COLO668 (cell line): ENCODE measurements at regions not wholly inside any gene's neighbourhood (a gene's known extent, or its start where the extent isn't known, plus 50 kb on each side); places are given as distances from the start of the nearest gene placed in this dataset.

Experiments
- DNase-seq: peaks from one replicate; lab custom pipeline; 2025; ENCODE audit not compliant: unreplicated experiment; lab: John Stamatoyannopoulos, UW

DNA sequence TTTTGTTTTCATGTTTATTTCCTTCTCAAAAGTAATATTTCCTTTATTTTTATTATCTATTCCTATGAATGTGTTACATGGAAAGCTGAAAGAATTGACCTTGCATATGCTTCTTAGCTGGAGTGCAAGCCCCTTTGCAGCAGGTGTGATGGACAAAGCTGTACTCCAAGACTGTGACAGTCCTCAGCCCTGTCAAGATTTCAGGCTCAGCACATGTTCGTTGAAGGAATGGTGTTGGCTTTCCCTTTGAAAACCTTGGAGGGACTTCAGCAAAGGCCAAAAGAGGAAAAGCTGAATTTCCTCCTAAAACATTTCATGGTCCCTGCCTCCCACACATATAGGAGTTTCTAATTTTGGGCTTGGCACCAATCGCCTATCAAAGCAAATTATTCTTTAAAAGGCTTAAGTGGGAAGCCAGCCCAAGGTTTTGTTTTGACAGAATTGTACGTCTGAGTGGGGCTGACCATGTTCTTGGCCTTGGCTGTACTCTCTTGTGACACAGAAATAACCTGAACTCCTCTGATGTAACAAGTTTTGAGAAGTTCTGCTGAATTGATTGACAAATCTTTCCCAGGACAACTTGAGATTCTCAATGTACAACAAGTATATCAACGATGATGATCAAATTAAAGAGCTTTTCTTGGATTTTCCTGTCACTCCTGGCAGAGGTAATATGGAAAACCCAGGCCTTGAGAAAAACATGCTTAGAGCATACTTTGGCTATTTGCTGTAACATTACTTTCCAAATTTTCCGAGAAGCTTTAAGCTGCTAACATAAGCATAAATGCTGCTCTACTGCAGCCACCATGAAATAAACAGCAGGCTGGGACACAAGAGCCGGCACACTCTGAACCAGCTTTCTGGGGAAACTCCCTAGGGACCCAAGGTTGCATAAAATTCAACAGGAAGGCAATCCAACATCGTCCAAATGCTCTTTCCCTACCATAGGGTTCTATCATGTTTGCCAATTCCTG is 135.7 kb upstream of the ZNF648 start:
- no peak for DNase-seq

DNA sequence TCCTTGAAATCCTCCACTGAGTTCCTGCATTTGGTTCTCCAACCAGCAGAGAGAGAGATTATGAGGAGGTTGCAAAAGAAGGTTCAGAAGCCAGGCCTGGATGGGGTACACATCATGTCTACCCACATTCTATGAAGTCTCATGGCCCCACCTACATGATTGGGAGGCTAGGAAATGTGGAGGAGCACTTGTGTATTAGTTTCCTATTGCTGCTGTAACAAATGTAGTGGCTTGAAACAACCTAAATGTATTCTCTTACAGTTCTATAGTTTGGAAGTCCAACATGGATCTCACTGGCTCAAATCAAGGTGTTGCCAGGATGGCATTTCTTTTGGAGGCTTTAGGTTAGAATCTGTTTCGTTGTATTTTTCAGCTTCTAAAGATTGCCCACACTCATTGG is 134.2 kb upstream of the ZNF648 start:
- no peak for DNase-seq

- no peak for DNase-seq
These were observed 132.5 kb upstream of the ZNF648 start for GRCh38 chr1:182193908-182194550.

- DNase-seq, result no peak
These were observed 131.5 kb upstream of the ZNF648 start for GRCh38 chr1:182192966-182193365.

- DNase-seq, result no peak
These were observed 130.7 kb upstream of the ZNF648 start for GRCh38 chr1:182192215-182192614.

GRCh38 chr1:182191381-182192115 is 130.0 kb upstream of the ZNF648 start:
- DNase-seq, result no peak

DNA sequence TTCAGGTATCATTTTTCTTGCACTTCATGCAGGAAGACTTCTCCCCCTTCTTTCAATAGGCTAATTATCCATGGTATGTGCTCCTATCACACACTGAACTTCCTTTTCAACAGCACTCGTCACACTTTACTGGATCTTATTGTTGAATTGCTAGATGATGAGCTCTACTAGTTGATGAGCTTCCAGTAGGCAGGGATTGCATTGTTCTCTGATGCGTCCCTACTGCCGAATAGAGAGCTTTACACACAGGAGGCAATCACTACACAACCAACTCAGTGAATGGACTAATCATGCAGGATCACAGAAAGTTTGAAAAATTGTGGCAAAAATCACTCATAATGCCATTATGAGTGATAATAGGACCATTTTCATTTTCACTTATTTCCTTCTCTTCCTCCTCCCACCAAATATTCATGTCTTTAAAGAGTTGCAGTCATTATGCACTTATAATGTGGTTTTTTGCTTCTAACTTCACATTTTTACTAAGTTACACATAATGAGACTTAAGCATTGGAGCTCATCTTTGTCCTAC is 128.1 kb upstream of the ZNF648 start:
- no peak for DNase-seq

- no peak for DNase-seq
These were observed 125.2 kb upstream of the ZNF648 start for GRCh38 chr1:182186757-182187146.

DNA sequence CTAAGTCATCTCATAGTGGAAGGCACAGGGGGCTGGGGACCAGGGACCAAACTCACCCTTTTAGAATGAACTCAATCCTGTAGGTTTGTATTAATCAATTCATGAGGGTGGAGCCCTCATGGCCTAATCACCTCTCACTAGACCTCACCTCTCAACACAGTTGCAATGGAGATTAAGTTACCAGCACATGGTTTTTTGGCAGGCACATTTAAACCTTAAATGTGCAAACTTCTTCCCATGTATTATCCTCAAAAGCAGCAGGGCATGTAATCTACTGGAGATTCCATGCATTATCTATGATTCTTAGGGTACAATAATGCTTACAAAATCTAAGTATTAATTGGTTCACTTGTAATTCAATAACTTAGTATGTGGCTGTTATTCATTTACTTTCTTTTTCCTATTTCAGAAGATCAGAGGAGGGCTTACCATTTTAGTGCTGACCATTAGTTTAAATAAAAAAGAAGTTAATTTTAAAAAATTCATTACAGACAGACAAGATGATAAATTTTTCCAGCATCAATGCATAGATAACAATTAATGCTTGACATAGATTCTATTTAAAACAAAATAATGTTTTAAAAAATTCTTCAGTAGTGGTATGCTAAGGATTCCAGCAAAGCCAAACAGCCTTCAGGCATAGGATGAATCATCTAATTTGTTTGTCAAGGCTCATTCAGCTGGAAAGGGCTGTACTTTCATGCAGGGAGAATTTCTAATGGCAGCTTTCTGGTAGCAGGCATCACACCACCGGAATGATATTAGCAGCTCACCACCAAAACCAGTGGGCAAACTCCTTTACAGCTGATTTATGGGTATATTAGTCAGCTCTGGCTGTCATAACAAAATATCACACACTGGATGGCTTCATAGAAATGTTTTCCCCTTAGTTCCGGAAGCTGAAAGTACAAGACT is 124.6 kb upstream of the ZNF648 start:
- peak; percentile 47 for DNase-seq

- no peak for DNase-seq
These were observed 123.6 kb upstream of the ZNF648 start for GRCh38 chr1:182185136-182185535.

DNA sequence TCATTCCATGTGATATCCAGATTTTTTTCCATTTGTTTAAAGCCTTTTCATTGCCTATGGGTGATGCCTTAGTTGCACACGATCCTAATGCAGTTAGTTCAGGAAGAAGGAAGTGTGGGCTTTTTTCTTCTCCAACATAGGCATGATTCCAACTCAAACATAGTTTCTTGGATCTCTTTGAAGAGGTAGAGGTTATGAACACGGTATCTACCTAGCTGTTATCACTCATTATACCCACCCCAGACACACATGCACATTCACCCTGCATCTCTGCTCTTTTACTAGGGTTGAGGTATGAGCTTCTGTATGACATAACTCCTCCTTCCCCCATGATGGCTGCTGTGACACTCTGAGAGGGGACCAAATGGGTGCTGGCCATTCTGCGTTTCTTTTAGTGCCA is 122.1 kb upstream of the ZNF648 start:
- no peak for DNase-seq

GRCh38 chr1:182182311-182182710 is 120.8 kb upstream of the ZNF648 start:
- no peak for DNase-seq

GRCh38 chr1:182181167-182181572 is 119.7 kb upstream of the ZNF648 start:
- DNase-seq, result peak; percentile 36

GRCh38 chr1:182175361-182175931 is 113.9 kb upstream of the ZNF648 start:
- peak; percentile 85 for DNase-seq

DNA sequence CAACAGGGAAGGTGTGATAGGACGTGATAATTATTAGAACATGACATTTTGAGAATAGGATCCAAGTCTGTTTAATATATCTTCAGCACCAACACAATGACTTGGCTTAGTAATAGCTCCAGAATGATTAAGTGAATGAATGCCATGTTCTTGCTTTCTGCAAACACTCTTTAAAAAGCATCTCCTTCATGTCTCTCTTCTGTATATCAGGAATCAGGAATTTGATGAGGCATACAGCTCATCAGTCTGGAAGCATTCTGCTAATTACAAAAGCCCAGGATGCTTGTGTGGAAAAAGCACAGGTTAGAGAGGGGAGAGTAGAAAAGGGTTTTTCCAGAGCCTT is 113.0 kb upstream of the ZNF648 start:
- no peak for DNase-seq

- DNase-seq, result no peak
These were observed 112.4 kb upstream of the ZNF648 start for GRCh38 chr1:182173808-182174512.

DNA sequence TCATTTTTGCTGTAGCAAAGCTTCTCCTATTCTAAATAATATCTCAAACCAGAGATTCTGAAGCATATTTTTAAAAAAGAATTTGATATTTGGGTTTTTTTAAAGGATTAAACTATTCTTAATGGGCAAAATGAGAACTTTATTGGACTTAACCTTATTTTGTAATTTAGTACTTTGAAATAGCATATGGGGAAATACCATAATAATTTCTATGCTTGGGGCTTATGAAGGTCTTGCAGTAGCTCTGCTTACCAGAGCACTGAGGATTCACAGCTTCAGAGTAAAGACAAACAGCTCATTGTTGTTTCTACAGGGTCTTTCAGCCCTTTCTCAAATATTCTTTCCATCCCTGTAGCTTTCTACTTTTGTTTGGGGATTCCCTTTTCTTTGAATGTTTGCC is 111.2 kb upstream of the ZNF648 start:
- no peak for DNase-seq

DNA sequence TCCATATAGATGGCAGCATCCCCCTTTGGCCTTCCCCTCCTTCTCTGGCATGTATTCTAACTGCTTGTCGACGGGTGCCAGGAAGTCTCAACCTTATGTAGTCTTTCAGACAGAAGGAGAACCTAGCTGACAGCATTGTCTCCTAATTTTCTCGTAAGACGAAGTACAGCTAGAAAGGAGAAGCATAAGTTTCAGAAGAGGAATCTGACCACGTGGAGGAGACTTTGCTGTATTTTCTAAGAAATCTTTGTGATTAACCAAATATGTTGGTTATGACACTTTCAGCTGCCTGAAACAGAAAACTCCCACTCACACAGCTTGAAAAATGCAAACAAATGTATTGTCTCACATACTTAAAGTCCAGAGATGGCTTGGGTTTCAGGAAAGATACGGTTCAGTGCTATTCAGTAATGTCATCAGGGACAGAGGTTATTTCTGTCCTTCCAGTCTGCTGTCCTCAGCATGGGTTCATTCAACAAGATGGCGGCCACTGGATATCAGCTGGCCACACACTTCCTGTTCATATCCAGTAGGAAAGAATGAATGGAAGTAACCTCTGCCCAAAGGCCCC is 109.5 kb upstream of the ZNF648 start:
- DNase-seq, result no peak

- no peak for DNase-seq
These were observed 107.7 kb upstream of the ZNF648 start for GRCh38 chr1:182169203-182169602.
